ENCODE measurements at regions not wholly inside any gene's neighbourhood (a gene's known extent, or its start where the extent isn't known, plus 50 kb on each side); places are given as distances from the start of the nearest gene placed in this dataset.

GRCh38 chr9:91485006-91485405, 61.4 kb upstream of the NFIL3 start:
- TF ChIP-seq, protein P1, sequence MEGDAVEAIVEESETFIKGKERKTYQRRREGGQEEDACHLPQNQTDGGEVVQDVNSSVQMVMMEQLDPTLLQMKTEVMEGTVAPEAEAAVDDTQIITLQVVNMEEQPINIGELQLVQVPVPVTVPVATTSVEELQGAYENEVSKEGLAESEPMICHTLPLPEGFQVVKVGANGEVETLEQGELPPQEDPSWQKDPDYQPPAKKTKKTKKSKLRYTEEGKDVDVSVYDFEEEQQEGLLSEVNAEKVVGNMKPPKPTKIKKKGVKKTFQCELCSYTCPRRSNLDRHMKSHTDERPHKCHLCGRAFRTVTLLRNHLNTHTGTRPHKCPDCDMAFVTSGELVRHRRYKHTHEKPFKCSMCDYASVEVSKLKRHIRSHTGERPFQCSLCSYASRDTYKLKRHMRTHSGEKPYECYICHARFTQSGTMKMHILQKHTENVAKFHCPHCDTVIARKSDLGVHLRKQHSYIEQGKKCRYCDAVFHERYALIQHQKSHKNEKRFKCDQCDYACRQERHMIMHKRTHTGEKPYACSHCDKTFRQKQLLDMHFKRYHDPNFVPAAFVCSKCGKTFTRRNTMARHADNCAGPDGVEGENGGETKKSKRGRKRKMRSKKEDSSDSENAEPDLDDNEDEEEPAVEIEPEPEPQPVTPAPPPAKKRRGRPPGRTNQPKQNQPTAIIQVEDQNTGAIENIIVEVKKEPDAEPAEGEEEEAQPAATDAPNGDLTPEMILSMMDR (optimal IDR thresholded peaks at IDR 0.05 in 1 of 3, IDR thresholded peaks at IDR 0.05 in 1 of 3, conservative IDR thresholded peaks at IDR 0.05 in 1 of 3; ENCODE audit: extremely low read depth in 1 of 3, insufficient read depth in 2 of 3, low read length in 3 of 3) = no peak
- TF ChIP-seq EZH2 (IDR thresholded peaks at IDR 0.05; ENCODE audit: low read length) = no peak
